Naive B cell (primary cell): ENCODE measurements at regions not wholly inside any gene's neighbourhood (a gene's known extent, or its start where the extent isn't known, plus 50 kb on each side); places are given as distances from the start of the nearest gene placed in this dataset.
"Not testable (repeated sequence)": the region's sequence is repeated elsewhere in the genome, so short reads cannot be mapped to it uniquely, and the experiment has no call there.

Experiments
- ATAC-seq, 2 donors: fragments of 150-1000 bp; cut with Tn5 transposase; 2 replicates each; pipeline ENCODE4 v1.10.0; 2021; ENCODE audit warnings: low read depth in 2 of 2, mild to moderate bottlenecking in 2 of 2, moderate library complexity in 2 of 2
- DNase-seq: peaks from one replicate; pipeline ENCODE4 v3.0.0; 2022
- H3K27ac Mint-ChIP-seq, 6 donors: one replicate each; pipeline ENCODE4 v1.8.0; 2020 to 2022; ENCODE audit warnings: mild to moderate bottlenecking in 6 of 6, mixed read lengths in 6 of 6, moderate library complexity in 5 of 6, inconsistent platforms in 2 of 6
- H3K27me3 Mint-ChIP-seq, 3 donors: one replicate each; pipeline ENCODE4 v1.8.0; 2021 to 2022; ENCODE audit warnings: mixed read lengths in 3 of 3, mild to moderate bottlenecking in 1 of 3
- H3K36me3 Mint-ChIP-seq, 2 donors: one replicate each; pipeline ENCODE4 v1.8.0; 2020 to 2022; ENCODE audit warnings: mixed read lengths in 2 of 2, inconsistent platforms in 1 of 2, mild to moderate bottlenecking in 1 of 2
- H3K4me1 Mint-ChIP-seq, 3 donors: one replicate each; pipeline ENCODE4 v1.8.0; 2020 to 2022; ENCODE audit warnings: mixed read lengths in 3 of 3, inconsistent platforms in 1 of 3, mild to moderate bottlenecking in 1 of 3, moderate library complexity in 1 of 3
- H3K4me3 Mint-ChIP-seq, 8 donors: one replicate each; pipeline ENCODE4 v1.8.0; 2020 to 2022; ENCODE audit warnings: mild to moderate bottlenecking in 8 of 8, mixed read lengths in 8 of 8, moderate library complexity in 8 of 8, inconsistent platforms in 2 of 8
- H3K9me3 Mint-ChIP-seq, 7 donors: one replicate each; pipeline ENCODE4 v1.8.0; 2020 to 2022; ENCODE audit warnings: mixed read lengths in 7 of 7, mild to moderate bottlenecking in 5 of 7, inconsistent platforms in 2 of 7, moderate library complexity in 1 of 7

- Mint-ChIP-seq H3K4me3 (peak overlapping the region in 1 of 8 donors; percentile 2), H3K27ac (peak overlapping the region in 1 of 6 donors; percentile 55)
- ATAC-seq: no peak
Measured at GRCh38 chr6:43930440-43931154, 160.6 kb downstream of the VEGFA start.

GRCh38 chr6:43929511-43929910, 159.5 kb downstream of the VEGFA start:
- Mint-ChIP-seq H3K4me1 (peaks cover 0 to 14% (median 9%) of the 10 kb centered on the region in 3 donors), H3K4me3 (no peak overlapping the region), H3K27me3 (no peaks in the 10 kb centered on the region), H3K36me3 (no peaks in the 10 kb centered on the region), H3K9me3 (no peaks in the 10 kb centered on the region), H3K27ac (no peak overlapping the region)
- ATAC-seq: no peak
- no peak for DNase-seq

More at GRCh38 chr6:43930440-43931154, 160.6 kb downstream of the VEGFA start:
- Mint-ChIP-seq H3K27me3 (no peaks in the 10 kb centered on the region), H3K36me3 (no peaks in the 10 kb centered on the region), H3K4me1 (peaks cover 0 to 13% (median 8%) of the 10 kb centered on the region in 3 donors), H3K9me3 (no peaks in the 10 kb centered on the region)
- no peak for DNase-seq

GRCh38 chr6:43927532-43928210, 157.7 kb downstream of the VEGFA start:
- Mint-ChIP-seq H3K36me3 (no peaks in the 10 kb centered on the region), H3K9me3 (no peaks in the 10 kb centered on the region), H3K27ac (peak overlapping the region in 2 of 6 donors; percentile 54 to 82), H3K4me1 (peaks cover 3 to 28% (median 18%) of the 10 kb centered on the region in 3 donors), H3K4me3 (peak overlapping the region in 1 of 8 donors; percentile 1), H3K27me3 (no peaks in the 10 kb centered on the region)
- peak; percentile 56 to 61 for ATAC-seq
- DNase-seq: peak; percentile 8

GRCh38 chr6:43926634-43927531, 156.9 kb downstream of the VEGFA start:
- peak overlapping the region in 3 of 6 donors; percentile 4 to 44 (median 22) for H3K27ac Mint-ChIP-seq
- H3K4me1 Mint-ChIP-seq: peaks cover 3 to 28% (median 18%) of the 10 kb centered on the region in 3 donors
- no peaks in the 10 kb centered on the region for H3K27me3 Mint-ChIP-seq
- DNase-seq (no peak), ATAC-seq (no peak)
- no peak overlapping the region for H3K4me3 Mint-ChIP-seq
- H3K36me3 Mint-ChIP-seq: no peaks in the 10 kb centered on the region
- no peaks in the 10 kb centered on the region for H3K9me3 Mint-ChIP-seq

- H3K9me3 Mint-ChIP-seq, DNase-seq, H3K36me3 Mint-ChIP-seq, H3K27me3 Mint-ChIP-seq, ATAC-seq, H3K4me3 Mint-ChIP-seq: not testable (repeated sequence)
- Mint-ChIP-seq H3K27ac (peak overlapping the region in 1 of 6 donors; percentile 20), H3K4me1 (peaks cover 3 to 28% (median 18%) of the 10 kb centered on the region in 3 donors)
Measured at GRCh38 chr6:43925636-43926139, 155.7 kb downstream of the VEGFA start.

GRCh38 chr6:43924222-43924702, 154.3 kb downstream of the VEGFA start:
- DNase-seq: peak; percentile 20
- peak overlapping the region in 2 of 6 donors; percentile 7 to 59 for H3K27ac Mint-ChIP-seq
- ATAC-seq: peak; percentile 71 to 75

GRCh38 chr6:43923376-43924221, 153.6 kb downstream of the VEGFA start:
- Mint-ChIP-seq H3K27me3 (peaks cover 0 to 2% (median 0%) of the 10 kb centered on the region in 3 donors), H3K27ac (no peak overlapping the region), H3K4me3 (no peak overlapping the region), H3K4me1 (peaks cover 3 to 27% (median 18%) of the 10 kb centered on the region in 3 donors), H3K9me3 (no peaks in the 10 kb centered on the region), H3K36me3 (no peaks in the 10 kb centered on the region)
- no peak for ATAC-seq
- no peak for DNase-seq

More at GRCh38 chr6:43924222-43924702, 154.3 kb downstream of the VEGFA start:
- Mint-ChIP-seq H3K36me3 (no peaks in the 10 kb centered on the region), H3K9me3 (no peaks in the 10 kb centered on the region), H3K4me3 (peak overlapping the region in 1 of 8 donors; percentile 24), H3K4me1 (peaks cover 3 to 28% (median 18%) of the 10 kb centered on the region in 3 donors), H3K27me3 (no peaks in the 10 kb centered on the region)

- H3K4me3 Mint-ChIP-seq: no peak overlapping the region
- H3K4me1 Mint-ChIP-seq: peaks cover 3 to 18% (median 14%) of the 10 kb centered on the region in 3 donors
- ATAC-seq (no peak), DNase-seq (no peak)
- H3K27me3 Mint-ChIP-seq: peaks cover 0 to 3% (median 0%) of the 10 kb centered on the region in 3 donors
- no peak overlapping the region for H3K27ac Mint-ChIP-seq
- H3K36me3 Mint-ChIP-seq: no peaks in the 10 kb centered on the region
- H3K9me3 Mint-ChIP-seq: no peaks in the 10 kb centered on the region
Measured at GRCh38 chr6:43922426-43923375, 152.7 kb downstream of the VEGFA start.

- DNase-seq (no peak), ATAC-seq (no peak)
- H3K27ac Mint-ChIP-seq: no peak overlapping the region
- peaks cover 0 to 3% (median 0%) of the 10 kb centered on the region in 3 donors for H3K27me3 Mint-ChIP-seq
- H3K4me1 Mint-ChIP-seq: peaks cover 3 to 14% (median 10%) of the 10 kb centered on the region in 3 donors
- no peak overlapping the region for H3K4me3 Mint-ChIP-seq
- H3K9me3 Mint-ChIP-seq: no peaks in the 10 kb centered on the region
- no peaks in the 10 kb centered on the region for H3K36me3 Mint-ChIP-seq
Measured at GRCh38 chr6:43921548-43922425, 151.8 kb downstream of the VEGFA start.

- DNase-seq: no peak
- no peak for ATAC-seq
- H3K27me3 Mint-ChIP-seq: peaks cover 0 to 3% (median 0%) of the 10 kb centered on the region in 3 donors
- H3K36me3 Mint-ChIP-seq: no peaks in the 10 kb centered on the region
- H3K4me3 Mint-ChIP-seq: no peak overlapping the region
- peak overlapping the region in 1 of 6 donors; percentile 54 for H3K27ac Mint-ChIP-seq
- peaks cover 3 to 14% (median 10%) of the 10 kb centered on the region in 3 donors for H3K4me1 Mint-ChIP-seq
- H3K9me3 Mint-ChIP-seq: no peaks in the 10 kb centered on the region
Measured at GRCh38 chr6:43921039-43921438, 151.0 kb downstream of the VEGFA start.

GRCh38 chr6:43919774-43920173, 149.8 kb downstream of the VEGFA start:
- H3K27ac Mint-ChIP-seq: no peak overlapping the region
- H3K27me3 Mint-ChIP-seq: peaks cover 0 to 3% (median 0%) of the 10 kb centered on the region in 3 donors
- H3K36me3 Mint-ChIP-seq: no peaks in the 10 kb centered on the region
- peaks cover 3 to 14% (median 10%) of the 10 kb centered on the region in 3 donors for H3K4me1 Mint-ChIP-seq
- ATAC-seq (no peak), DNase-seq (no peak)
- no peaks in the 10 kb centered on the region for H3K9me3 Mint-ChIP-seq
- no peak overlapping the region for H3K4me3 Mint-ChIP-seq
